ENCODE measurements at regions not wholly inside any gene's neighbourhood (a gene's known extent, or its start where the extent isn't known, plus 50 kb on each side); places are given as distances from the start of the nearest gene placed in this dataset.

GRCh38 chr18:10270151-10270571 is 184.3 kb upstream of the APCDD1 start:
- no peak for TF ChIP-seq EZH2 (IDR thresholded peaks at IDR 0.05)
- TF ChIP-seq POLR2AphosphoS5 (IDR thresholded peaks at IDR 0.05; ENCODE audit: borderline replicate concordance, low read depth, low read length): no peak
- TF ChIP-seq FOXP2 (optimal IDR thresholded peaks at IDR 0.05; ENCODE audit: control extremely low read depth, extremely low read length, insufficient read depth): no peak
